ENCODE measurements at regions not wholly inside any gene's neighbourhood (a gene's known extent, or its start where the extent isn't known, plus 50 kb on each side); places are given as distances from the start of the nearest gene placed in this dataset.
"Not testable (repeated sequence)": the region's sequence is repeated elsewhere in the genome, so short reads cannot be mapped to it uniquely, and the experiment has no call there.

DNA sequence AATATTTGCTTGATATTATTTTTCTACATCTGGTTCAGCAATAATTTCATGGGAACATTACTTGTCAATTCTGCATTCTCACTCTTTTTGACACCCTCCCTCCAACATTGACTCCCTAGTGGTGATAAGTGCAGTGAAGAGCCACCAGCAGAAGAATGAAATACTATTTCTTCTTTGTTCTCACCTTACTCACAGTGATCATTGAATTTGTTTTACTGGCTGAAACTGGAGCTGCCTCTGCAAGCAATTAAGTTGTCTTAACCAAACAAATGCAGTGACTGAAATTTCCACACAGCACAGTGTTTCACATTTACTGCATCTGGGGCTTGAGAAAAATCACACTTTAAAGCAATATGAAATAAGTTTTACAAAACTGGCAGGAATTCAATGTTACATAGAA lies 189.8 kb downstream of the JRKL start:
- in situ Hi-C loops (cut with HindIII; ENCODE audit: low pct_unique_long_range_greater_than_20kb, low sequenced_read_pairs), result no loop called here
- DNase-seq (ENCODE audit: low read depth), result no peak

GRCh38 chr11:96580476-96581040 lies 190.7 kb downstream of the JRKL start:
- DNase-seq (ENCODE audit: low read depth), result no peak
- in situ Hi-C loops (cut with HindIII; ENCODE audit: low pct_unique_long_range_greater_than_20kb, low sequenced_read_pairs), result no loop called here

GRCh38 chr11:96585944-96586880 lies 196.4 kb downstream of the JRKL start:
- in situ Hi-C loops (cut with HindIII; ENCODE audit: low pct_unique_long_range_greater_than_20kb, low sequenced_read_pairs); DNase-seq (ENCODE audit: low read depth): not testable (repeated sequence)

- in situ Hi-C loops (cut with HindIII; ENCODE audit: low pct_unique_long_range_greater_than_20kb, low sequenced_read_pairs); DNase-seq (ENCODE audit: low read depth): not testable (repeated sequence)
Measured at GRCh38 chr11:96588793-96589192, 199.0 kb downstream of the JRKL start.

GRCh38 chr11:96595011-96595410 lies 205.2 kb downstream of the JRKL start:
- in situ Hi-C loops (cut with HindIII; ENCODE audit: low pct_unique_long_range_greater_than_20kb, low sequenced_read_pairs), result no loop called here
- DNase-seq (ENCODE audit: low read depth), result no peak

DNA sequence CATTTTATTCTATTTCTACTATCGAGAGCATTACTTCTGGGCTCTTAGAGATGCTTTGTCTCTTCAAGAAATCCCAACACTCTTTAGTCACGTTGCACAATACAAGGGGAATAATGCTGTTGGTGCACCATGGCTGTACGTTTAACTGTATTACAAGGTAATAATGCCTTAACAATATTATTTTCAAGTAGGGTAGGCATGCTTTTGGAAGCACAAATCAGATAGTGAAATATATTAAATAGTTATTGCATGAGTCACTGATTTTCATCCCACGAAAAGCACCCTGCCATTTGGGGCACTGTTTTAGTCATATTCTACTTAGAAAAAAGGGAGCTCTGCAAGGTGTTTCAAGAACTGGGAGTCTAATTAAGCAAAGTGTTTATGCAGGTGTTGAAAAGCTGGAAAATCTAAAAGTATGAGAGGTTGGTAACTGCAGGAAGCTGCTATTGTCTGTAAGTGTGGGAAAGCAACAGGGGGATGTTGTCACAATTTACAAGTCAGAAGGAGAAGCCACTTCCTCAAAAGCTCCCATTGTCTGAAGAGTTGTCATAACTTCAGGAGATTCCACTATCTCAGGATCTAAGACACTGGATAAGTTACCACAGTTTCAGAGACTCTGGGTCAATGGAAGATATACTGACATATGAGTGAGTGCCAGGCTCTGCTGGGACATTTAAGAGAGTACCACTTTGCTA lies 218.2 kb downstream of the JRKL start:
- DNase-seq (ENCODE audit: low read depth), result no peak
- in situ Hi-C loops (cut with HindIII; ENCODE audit: low pct_unique_long_range_greater_than_20kb, low sequenced_read_pairs), result no loop called here

DNA sequence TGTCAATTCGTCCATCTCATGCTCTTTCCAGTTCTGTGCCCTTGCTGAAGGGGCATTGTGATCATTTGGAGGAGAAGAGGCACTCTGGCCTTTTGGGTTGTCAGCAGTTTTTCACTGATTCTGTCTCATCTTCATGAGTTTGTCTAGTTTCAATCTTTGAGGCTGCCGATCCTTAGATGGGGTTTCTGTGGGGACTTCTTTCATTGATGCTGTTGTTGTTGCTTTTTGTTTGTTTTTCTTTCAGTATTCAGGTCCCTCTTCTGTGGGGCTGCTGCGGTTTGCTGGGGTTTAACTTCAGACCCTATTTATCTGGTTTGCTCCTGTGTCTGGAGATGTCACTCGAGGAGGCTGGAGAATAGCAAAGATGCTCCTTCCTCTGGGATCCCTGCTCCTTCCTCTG lies 224.3 kb downstream of the JRKL start:
- no peak for DNase-seq (ENCODE audit: low read depth)
- in situ Hi-C loops (cut with HindIII; ENCODE audit: low pct_unique_long_range_greater_than_20kb, low sequenced_read_pairs), result no loop called here

DNA sequence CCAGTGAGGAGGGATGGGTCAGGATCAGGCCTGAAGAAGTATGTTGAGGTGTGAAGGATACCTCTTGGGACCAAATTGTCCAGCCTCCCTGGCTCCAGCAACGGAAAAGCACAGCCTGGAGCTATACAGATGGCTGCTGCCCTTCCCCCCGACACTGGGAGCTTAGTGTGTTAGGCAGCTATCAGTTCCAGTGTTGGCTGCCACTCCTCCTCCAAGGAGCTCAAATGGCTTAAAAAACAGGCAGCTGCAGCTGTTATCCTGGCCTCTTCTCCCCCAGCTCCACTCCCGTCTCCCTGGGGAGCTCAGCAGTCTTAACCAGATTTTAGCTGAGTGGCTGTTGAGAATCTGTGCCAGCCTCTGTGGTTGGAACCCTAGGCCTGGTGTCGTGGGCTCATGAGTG lies 225.0 kb downstream of the JRKL start:
- no peak for DNase-seq (ENCODE audit: low read depth)
- in situ Hi-C loops (cut with HindIII; ENCODE audit: low pct_unique_long_range_greater_than_20kb, low sequenced_read_pairs), result no loop called here

DNA sequence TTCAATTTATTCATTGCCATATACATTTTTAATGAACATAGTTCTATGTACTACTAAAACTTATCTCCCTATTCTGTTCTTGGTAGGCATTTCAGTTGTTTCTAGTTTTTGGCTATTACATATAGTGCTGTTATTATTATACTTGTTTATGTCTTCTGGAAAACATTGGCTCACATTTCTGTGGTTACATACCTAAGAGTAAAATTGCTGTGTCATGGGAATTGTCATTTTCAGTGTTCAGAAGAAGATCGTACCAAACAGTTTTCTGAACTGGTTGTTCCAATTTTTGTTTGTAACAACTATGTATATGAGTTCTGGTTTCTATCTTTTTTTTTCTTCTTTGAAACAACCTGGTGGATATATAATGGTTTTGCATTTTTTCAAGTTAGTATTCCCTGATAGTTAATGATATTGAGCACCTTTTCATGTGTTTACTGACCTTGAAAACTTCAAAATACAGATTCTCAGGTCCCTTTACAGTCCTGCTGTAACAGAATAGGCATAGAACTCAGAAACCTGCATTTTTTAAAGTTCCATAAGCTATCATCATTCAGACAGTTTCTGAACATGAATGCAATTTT lies 230.7 kb downstream of the JRKL start:
- no peak for DNase-seq (ENCODE audit: low read depth)
- in situ Hi-C loops (cut with HindIII; ENCODE audit: low pct_unique_long_range_greater_than_20kb, low sequenced_read_pairs), result no loop called here

DNA sequence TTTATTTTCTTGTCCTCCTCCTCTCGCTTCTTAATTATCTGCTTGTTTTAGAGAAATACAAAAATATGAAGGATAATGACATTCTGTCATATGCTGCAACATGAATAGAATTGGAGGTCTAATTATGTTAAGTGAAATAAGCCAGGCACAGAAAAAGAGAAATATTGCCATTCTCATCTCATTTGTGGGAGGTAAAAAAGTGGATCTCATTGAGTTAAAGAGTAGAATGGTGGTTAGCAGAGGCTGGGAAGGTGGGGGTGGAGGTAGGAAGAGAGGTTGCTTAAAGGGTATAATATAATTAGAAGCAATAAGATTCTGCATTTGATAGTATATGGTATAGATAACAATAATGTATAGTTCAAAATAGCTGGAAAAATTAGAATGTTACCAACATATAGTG lies 231.3 kb downstream of the JRKL start:
- no peak for DNase-seq (ENCODE audit: low read depth)
- in situ Hi-C loops (cut with HindIII; ENCODE audit: low pct_unique_long_range_greater_than_20kb, low sequenced_read_pairs), result no loop called here

- DNase-seq (ENCODE audit: low read depth), result no peak
- in situ Hi-C loops (cut with HindIII; ENCODE audit: low pct_unique_long_range_greater_than_20kb, low sequenced_read_pairs), result no loop called here
Measured at GRCh38 chr11:96622026-96622634, 232.3 kb downstream of the JRKL start.

- no peak for DNase-seq (ENCODE audit: low read depth)
- in situ Hi-C loops (cut with HindIII; ENCODE audit: low pct_unique_long_range_greater_than_20kb, low sequenced_read_pairs), result no loop called here
Measured at GRCh38 chr11:96624126-96624525, 234.3 kb downstream of the JRKL start.

DNA sequence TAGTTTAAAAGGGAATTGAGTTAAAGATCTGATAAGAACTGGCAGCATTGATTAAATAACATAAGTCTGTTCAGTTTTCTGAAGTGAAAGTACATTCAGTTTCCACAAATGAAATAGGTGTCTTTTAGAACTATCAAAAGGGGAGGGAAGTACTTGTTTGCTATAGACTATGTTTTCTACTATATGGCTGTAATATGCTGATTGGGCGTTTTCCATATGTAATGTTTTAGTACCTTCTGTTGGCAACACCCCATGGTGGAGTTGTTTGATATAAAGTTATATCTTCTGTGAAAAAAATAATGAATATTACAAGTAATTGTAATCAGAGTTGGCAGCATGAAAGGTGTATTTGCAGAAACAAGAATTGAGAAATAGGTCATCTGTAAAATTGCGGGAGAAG lies 237.6 kb downstream of the JRKL start:
- no peak for DNase-seq (ENCODE audit: low read depth)
- in situ Hi-C loops (cut with HindIII; ENCODE audit: low pct_unique_long_range_greater_than_20kb, low sequenced_read_pairs), result no loop called here

DNA sequence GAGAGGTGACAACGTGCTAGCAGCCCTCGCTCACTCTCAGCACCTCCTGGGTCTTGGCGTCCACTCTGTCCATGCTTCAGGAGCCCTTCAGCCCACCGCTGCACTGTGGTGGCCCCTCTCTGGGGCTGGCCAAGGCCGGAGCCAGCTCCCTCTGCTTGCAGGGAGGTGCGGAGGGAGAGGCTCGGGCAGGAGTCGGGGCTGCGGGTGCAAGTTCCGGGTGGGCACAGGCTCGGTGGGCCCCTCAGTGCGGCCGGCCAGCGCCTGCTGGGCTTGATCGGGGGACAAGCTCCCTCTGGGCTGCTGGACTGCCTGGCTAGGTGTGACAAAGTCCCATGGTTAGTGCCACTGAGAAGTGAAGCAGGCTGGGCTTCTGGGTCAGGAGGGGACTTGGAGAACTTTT lies 245.8 kb downstream of the JRKL start:
- DNase-seq (ENCODE audit: low read depth), result no peak
- in situ Hi-C loops (cut with HindIII; ENCODE audit: low pct_unique_long_range_greater_than_20kb, low sequenced_read_pairs), result no loop called here

DNA sequence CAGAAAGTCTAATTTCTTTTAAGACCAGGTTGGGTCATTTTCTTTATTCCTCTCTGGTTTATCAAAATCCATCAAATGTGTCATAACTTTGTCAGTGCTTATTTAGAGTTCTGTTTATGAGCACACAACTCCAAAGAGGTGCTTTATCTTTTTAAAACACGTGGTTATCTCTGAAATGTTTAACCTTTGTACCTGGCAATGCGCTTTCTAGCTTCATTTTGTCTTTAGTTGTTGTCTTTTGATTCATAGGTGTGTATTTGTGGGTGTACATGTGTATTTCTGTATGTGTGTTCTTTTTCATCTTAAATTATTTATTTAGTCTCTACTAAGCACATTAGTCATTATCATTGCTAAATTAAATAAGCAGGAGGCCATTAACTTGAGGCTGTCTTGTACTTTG lies 251.4 kb downstream of the JRKL start:
- no peak for DNase-seq (ENCODE audit: low read depth)
- in situ Hi-C loops (cut with HindIII; ENCODE audit: low pct_unique_long_range_greater_than_20kb, low sequenced_read_pairs), result no loop called here

- DNase-seq (ENCODE audit: low read depth), result no peak
- in situ Hi-C loops (cut with HindIII; ENCODE audit: low pct_unique_long_range_greater_than_20kb, low sequenced_read_pairs), result no loop called here
Measured at GRCh38 chr11:96642583-96642982, 252.8 kb downstream of the JRKL start.

GRCh38 chr11:96643173-96643572 lies 253.4 kb downstream of the JRKL start:
- no peak for DNase-seq (ENCODE audit: low read depth)
- in situ Hi-C loops (cut with HindIII; ENCODE audit: low pct_unique_long_range_greater_than_20kb, low sequenced_read_pairs), result no loop called here

DNA sequence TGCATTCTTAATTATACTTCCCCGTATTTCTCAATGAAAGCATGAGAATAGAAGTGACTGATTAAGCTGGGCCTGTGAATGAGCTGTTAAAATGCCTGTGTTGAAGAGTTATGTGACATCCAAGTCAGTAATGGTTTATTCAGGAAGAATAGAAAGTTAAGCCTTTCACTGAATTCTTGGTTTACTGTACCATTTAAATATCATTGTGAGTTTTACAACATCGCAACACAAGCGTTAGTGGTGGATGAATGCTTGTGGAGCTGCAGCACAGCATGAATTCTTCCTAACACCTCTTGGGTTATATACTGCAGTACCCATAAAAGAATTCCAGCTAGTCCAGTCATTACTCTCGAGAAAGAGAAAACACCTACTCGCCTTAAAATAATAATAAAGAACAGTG lies 257.8 kb downstream of the JRKL start:
- in situ Hi-C loops (cut with HindIII; ENCODE audit: low pct_unique_long_range_greater_than_20kb, low sequenced_read_pairs), result no loop called here
- no peak for DNase-seq (ENCODE audit: low read depth)

GRCh38 chr11:96648991-96649390 lies 259.2 kb downstream of the JRKL start:
- in situ Hi-C loops (cut with HindIII; ENCODE audit: low pct_unique_long_range_greater_than_20kb, low sequenced_read_pairs), result no loop called here
- no peak for DNase-seq (ENCODE audit: low read depth)

Data from Caki2 (cell line).